Retinal pigment epithelial cell (primary cell): ENCODE measurements at regions not wholly inside any gene's neighbourhood (a gene's known extent, or its start where the extent isn't known, plus 50 kb on each side); places are given as distances from the start of the nearest gene placed in this dataset.

Experiments used
- DNase-seq: peaks from one replicate; pipeline ENCODE4 v3.0.0-alpha.2; 2010; ENCODE audit warnings: low read depth
- H3K4me3 ChIP-seq: 2 replicates; pipeline ENCODE4 v1.5.1; 2011; ENCODE audit warnings: mild to moderate bottlenecking, low read length, control low read depth, moderate library complexity
- TF ChIP-seq, protein P1 (sequence below): conservative IDR thresholded peaks from 2 replicates; pipeline ENCODE4 v1.5.1; 2011; ENCODE audit warnings: low read depth, low read length, control low read depth, inconsistent platforms

DNA sequence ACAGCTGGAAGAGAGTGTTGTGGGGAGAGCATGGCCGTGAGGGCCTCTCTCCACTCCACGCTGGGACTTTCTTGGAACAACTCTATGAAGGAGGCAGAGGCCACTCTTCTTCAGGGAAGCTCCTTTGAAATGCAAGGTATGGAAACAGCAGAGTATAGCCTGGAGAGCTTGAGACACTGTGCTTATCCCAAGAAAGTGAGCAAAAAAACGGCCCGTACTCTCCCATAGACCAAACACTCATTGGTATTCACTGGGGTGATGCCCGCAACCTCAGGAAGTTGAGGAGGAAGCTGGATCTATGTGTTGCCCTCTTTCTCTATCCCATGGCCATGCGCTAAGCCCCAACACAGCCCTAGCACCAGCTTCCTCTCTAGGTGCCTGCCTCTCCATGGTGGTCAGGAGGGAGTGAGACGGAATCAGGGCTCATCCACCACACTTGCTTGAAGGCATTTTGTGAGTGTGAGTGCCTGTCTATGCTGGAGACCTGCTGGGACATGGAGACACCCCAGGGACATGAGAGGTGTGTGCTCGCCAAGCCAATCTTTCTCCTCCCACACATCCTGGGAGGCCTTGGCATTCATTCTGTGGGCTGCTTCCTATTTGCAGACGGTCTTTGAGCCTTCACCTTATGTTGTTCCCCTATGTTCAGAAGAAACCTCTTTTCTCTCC is 616.6 kb downstream of the IRX1 start:
- TF ChIP-seq, protein P1, sequence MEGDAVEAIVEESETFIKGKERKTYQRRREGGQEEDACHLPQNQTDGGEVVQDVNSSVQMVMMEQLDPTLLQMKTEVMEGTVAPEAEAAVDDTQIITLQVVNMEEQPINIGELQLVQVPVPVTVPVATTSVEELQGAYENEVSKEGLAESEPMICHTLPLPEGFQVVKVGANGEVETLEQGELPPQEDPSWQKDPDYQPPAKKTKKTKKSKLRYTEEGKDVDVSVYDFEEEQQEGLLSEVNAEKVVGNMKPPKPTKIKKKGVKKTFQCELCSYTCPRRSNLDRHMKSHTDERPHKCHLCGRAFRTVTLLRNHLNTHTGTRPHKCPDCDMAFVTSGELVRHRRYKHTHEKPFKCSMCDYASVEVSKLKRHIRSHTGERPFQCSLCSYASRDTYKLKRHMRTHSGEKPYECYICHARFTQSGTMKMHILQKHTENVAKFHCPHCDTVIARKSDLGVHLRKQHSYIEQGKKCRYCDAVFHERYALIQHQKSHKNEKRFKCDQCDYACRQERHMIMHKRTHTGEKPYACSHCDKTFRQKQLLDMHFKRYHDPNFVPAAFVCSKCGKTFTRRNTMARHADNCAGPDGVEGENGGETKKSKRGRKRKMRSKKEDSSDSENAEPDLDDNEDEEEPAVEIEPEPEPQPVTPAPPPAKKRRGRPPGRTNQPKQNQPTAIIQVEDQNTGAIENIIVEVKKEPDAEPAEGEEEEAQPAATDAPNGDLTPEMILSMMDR = no peak

DNA sequence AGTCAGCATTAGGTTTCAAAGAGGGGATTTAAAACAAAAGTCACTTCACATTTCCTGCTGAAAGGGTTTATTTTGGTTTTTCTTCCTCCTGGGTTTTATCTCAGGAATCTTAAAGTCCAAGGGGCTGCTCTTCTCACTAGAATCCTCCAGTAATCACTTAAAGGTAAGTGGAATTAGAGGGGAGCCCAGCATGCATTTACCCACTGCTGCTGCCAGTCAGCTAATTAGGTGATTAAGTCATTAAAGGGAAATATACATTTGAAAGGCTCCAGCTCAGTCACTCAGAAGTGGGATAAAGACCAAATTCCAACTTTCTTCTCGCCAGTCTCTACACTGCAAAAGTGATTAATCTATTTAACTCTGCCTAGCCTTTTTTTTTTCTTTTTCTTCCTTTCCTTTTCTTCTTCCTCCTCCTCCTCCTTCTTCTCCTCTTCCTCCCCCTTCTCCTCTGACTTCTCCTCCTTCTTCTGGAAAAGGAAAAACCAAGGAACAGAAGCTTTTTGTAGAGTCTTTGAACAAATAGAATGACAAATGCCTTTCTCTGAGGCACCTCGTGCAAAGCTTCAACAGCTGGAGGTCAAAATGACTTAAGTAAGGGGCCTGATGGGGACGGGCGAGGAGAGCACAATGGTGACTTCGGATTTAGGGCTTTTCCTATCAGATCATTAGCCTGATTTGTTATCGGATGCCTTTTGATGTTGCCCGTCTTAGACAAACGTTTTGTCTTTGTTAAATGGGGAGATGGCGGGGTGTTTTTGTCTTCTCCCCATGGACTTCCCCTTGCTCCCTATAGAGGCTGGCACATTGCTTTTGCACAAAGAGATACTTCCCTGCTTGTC is 617.6 kb downstream of the IRX1 start:
- no peak for DNase-seq
- no peak overlapping the region for H3K4me3 ChIP-seq
- TF ChIP-seq, protein P1 = no peak

More for the DNA sequence above, 616.6 kb downstream of the IRX1 start:
- DNase-seq = no peak
- no peak overlapping the region for H3K4me3 ChIP-seq

DNA sequence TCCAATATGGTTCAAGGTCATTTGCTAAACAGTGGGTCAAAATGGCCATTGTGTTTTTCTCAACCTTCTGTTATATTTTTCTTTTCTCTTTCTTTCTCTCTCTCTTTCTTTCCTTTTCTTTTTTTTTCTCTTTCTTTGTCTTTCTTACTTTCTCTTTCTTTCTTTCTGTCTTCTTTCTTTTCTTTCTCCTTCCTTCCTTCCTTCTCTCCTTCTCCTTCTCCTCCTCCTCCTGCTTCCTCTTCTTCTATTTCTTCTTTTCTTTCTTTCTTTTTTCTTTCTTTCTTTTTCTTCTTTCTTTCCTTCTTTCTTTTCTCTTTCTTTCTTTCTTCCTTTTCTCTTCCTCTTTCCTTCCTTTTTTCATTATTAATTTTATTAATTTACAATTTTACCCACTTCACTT is 619.5 kb downstream of the IRX1 start:
- H3K4me3 ChIP-seq = no peak overlapping the region
- TF ChIP-seq, protein P1 = no peak
- no peak for DNase-seq

DNA sequence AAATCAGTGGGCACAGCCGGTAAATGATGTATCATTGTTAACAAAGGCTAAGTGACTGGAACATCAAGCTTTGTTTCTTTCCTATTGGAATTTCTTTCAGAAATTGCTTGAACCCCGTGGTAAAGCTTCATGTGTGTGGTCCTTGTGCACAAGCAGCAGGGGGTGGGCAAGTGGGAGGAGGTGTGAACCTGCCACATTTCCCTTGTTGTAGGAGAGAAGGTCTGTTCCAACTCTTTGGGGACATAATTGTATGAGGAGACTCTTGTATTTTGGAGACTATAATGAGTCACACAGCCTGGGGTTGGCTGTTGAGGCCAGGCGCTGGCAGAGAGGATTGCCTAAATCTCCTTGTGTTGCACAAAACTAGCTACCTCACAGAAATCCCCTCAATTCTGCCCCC is 620.5 kb downstream of the IRX1 start:
- DNase-seq = no peak
- H3K4me3 ChIP-seq = no peak overlapping the region
- TF ChIP-seq, protein P1 = no peak

DNA sequence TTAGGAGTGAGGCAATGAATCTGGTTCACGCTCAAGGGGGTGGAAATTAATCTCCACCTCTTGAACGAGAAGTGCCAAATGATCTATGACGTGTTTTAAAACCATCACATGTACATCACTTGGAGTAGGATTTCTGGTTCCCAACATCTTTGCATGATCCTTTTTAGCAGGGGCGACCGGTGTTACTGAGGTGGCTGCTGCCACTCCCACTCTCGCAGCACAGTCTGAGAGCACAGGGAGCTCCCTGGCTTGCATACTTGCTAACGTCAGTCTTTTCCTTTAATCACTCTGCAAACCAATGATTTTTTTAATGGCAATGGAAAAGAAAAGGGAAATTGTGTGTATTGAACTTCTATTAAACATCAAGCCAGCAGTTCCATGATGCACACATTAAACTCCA is 624.4 kb downstream of the IRX1 start:
- no peak for DNase-seq
- TF ChIP-seq, protein P1 = no peak
- no peak overlapping the region for H3K4me3 ChIP-seq

DNA sequence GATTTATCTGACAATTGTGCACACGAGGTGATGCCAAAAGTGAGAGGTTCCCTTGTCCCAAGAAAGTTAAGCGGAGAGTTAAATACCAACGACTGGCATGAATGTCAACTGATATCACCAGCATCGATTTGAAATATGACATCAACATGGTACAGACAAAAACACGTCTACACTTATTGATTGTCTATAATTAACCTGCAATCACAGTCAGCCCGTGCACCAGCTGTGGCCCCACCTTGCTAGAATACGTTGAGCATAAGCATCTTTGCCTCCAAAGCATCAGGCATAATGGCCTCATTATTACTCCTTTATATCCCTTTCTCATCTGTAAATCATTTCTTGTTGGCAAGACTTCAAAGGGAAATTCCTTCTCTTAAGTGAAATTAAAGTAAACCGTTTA is 625.4 kb downstream of the IRX1 start:
- TF ChIP-seq, protein P1 = no peak

DNA sequence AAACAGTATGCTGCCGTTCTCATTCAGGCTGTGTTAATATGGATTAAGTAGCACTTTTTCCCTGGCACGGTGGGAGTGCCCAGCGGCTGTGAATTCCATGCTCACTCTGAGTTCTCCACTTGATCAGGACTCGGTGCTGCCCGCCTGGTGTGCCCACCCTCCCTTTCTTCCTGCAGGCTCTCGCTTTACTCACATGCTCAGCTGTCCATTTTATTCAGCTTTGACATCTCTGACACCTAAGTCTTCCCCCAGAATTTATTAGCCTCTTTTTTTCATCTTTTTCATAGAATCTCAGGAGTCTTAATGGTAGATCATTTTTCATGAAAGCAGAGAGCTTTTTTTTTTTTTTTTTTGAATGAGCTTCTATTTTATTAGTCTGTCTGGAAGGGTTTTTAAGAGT is 626.5 kb downstream of the IRX1 start:
- TF ChIP-seq, protein P1 = no peak
- H3K4me3 ChIP-seq = no peak overlapping the region
- no peak for DNase-seq

More for the DNA sequence above, 625.4 kb downstream of the IRX1 start:
- no peak for DNase-seq
- H3K4me3 ChIP-seq = no peak overlapping the region
